ENCODE measurements at regions not wholly inside any gene's neighbourhood (a gene's known extent, or its start where the extent isn't known, plus 50 kb on each side); places are given as distances from the start of the nearest gene placed in this dataset.

GRCh38 chr3:39750712-39751111 is 58.7 kb upstream of the MYRIP start:
- no peak for DNase-seq (ENCODE audit: low spot score)

GRCh38 chr3:39751286-39751685 is 58.1 kb upstream of the MYRIP start:
- DNase-seq (ENCODE audit: low spot score) = no peak

GRCh38 chr3:39752019-39752637 is 57.3 kb upstream of the MYRIP start:
- DNase-seq (ENCODE audit: low spot score) = no peak

GRCh38 chr3:39752751-39753150 is 56.7 kb upstream of the MYRIP start:
- DNase-seq (ENCODE audit: low spot score) = no peak

GRCh38 chr3:39753391-39753790 is 56.0 kb upstream of the MYRIP start:
- DNase-seq (ENCODE audit: low spot score) = no peak

GRCh38 chr3:39754549-39754948 is 54.9 kb upstream of the MYRIP start:
- DNase-seq (ENCODE audit: low spot score) = no peak

- DNase-seq (ENCODE audit: low spot score) = no peak
These were observed 54.3 kb upstream of the MYRIP start for GRCh38 chr3:39755100-39755499.

- DNase-seq (ENCODE audit: low spot score) = no peak
These were observed 52.1 kb upstream of the MYRIP start for GRCh38 chr3:39757307-39757706.

All from CD4-positive, alpha-beta T cell treated with Interleukin-15 for 4 hours (primary cell).